Uterus (tissue), 3 donors: ENCODE measurements at regions not wholly inside any gene's neighbourhood (a gene's known extent, or its start where the extent isn't known, plus 50 kb on each side); places are given as distances from the start of the nearest gene placed in this dataset.

ENCODE experiments used
- DNase-seq, 2 donors: peaks; one replicate each; pipeline ENCODE4 v3.0.0-alpha.2; 2019 to 2020
- H3K27ac ChIP-seq, 2 donors: fragments of 200-600 bp; sonication (generic); 1 replicate in 1 of 2; 2 replicates in 1 of 2; pipeline ENCODE4 v1.5.1; 2016 to 2018
- H3K27me3 ChIP-seq, 2 donors: fragments of 200-600 bp; sonication (generic); one replicate each; pipeline ENCODE4 v1.5.1; 2018 to 2019; ENCODE audit warnings: control low read depth in 1 of 2
- H3K36me3 ChIP-seq, 2 donors: fragments of 200-600 bp; sonication (generic); one replicate each; pipeline ENCODE4 v1.5.1; 2019; ENCODE audit warnings: control low read depth in 1 of 2
- H3K4me1 ChIP-seq, 2 donors: fragments of 200-600 bp; sonication (generic); one replicate each; pipeline ENCODE4 v1.5.1; 2018 to 2019; ENCODE audit warnings: control low read depth in 1 of 2
- H3K4me3 ChIP-seq, 2 donors: fragments of 200-600 bp; sonication (generic); 1 replicate in 1 of 2; 2 replicates in 1 of 2; pipeline ENCODE4 v1.5.1; 2018 to 2019; ENCODE audit warnings: mild to moderate bottlenecking in 1 of 2
- H3K9me3 ChIP-seq, 2 donors: fragments of 200-600 bp; sonication (generic); one replicate each; pipeline ENCODE4 v1.5.1; 2019; ENCODE audit warnings: control low read depth in 1 of 2
- POLR2A ChIP-seq, 2 donors: fragments of 450-650 bp; IDR thresholded peaks; one replicate each; pipeline ENCODE4 v1.6.1; 2016; ENCODE audit warnings: antibody characterized with exemption in 2 of 2, mild to moderate bottlenecking in 1 of 2, moderate library complexity in 1 of 2
- intact Hi-C: fragments of 100-400 bp; cut with DNase I; formaldehyde crosslinking; loops from one replicate; pipeline ENCODE4 v1.15.1; 2023; ENCODE audit warnings: low total_unique reads
- TF ChIP-seq, protein P1 (sequence below), 4 experiments: fragments of 200-600 bp in 2 of 4; fragments of 450-650 bp in 2 of 4; sonication (generic) in 2 of 4; IDR thresholded peaks; one replicate each; pipeline ENCODE4 v1.5.1; 2016 to 2019; ENCODE audit warnings: antibody characterized with exemption in 4 of 4, mild to moderate bottlenecking in 2 of 4, moderate library complexity in 1 of 4
- donor health status: DM: yes; HTN: yes; CAD: no.

DNA sequence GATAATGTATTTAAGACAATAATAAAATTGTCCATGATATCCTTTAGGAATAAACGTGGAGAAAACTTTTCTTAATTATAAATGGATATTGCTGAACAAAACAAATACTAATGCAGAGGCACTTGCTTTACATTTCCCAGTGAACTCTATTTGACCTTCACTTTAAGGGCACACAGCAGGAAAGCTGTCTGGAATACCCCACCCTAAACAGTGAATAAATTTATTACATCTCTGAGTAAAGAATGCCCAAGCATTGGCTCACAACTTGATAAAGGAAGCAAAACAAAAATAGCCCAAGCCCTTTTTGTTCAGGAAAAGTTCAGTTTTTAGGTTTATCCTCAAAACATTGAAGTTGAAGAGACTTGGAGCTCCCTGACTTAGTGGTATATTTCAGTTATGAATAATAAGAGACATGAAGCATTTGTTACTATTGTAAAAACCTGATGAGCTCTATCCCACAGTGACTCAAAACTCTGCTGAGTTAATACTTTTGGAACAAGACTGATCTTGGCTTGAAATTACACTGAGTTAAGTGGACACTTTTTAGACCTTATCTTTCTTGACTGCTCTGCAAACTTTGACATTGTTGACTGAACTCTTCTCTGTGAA lies 353.9 kb downstream of the BCKDHB start:
- H3K27me3 ChIP-seq = no peaks in the 10 kb centered on the region
- DNase-seq = no peak
- H3K4me3 ChIP-seq = no peak overlapping the region
- TF ChIP-seq POLR2A (IDR thresholded peaks at IDR 0.05) = no peak
- TF ChIP-seq, protein P1, sequence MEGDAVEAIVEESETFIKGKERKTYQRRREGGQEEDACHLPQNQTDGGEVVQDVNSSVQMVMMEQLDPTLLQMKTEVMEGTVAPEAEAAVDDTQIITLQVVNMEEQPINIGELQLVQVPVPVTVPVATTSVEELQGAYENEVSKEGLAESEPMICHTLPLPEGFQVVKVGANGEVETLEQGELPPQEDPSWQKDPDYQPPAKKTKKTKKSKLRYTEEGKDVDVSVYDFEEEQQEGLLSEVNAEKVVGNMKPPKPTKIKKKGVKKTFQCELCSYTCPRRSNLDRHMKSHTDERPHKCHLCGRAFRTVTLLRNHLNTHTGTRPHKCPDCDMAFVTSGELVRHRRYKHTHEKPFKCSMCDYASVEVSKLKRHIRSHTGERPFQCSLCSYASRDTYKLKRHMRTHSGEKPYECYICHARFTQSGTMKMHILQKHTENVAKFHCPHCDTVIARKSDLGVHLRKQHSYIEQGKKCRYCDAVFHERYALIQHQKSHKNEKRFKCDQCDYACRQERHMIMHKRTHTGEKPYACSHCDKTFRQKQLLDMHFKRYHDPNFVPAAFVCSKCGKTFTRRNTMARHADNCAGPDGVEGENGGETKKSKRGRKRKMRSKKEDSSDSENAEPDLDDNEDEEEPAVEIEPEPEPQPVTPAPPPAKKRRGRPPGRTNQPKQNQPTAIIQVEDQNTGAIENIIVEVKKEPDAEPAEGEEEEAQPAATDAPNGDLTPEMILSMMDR (IDR thresholded peaks at IDR 0.05) = no peak
- no peak overlapping the region for H3K27ac ChIP-seq
- H3K9me3 ChIP-seq = no peaks in the 10 kb centered on the region
- intact Hi-C loops = no loop called here
- H3K4me1 ChIP-seq = no peaks in the 10 kb centered on the region
- no peaks in the 10 kb centered on the region for H3K36me3 ChIP-seq

DNA sequence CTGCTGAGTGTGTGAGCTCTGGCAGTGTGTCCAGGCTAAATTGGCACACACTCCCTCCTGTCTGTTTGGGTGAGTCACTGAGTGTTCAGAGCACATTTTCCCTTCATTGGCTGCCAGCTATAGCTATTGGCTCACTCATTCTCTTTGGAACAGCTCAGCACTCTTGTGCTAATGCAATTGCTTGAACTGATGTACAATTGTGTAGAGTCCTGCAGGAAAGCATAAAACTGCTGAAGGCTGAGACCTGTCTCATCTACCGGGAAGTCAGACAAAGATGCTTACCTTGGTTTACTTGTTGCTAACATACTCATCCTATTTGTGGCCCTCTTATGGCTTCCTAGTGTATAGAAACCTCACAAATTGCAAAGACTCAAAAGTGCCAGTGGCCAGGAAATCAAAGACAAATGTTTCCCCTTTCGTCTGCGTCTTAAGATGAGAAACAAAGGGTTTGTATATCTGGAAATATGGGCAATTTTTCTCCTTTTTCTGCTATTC lies 351.0 kb downstream of the BCKDHB start:
- intact Hi-C loops = no loop called here
- no peak overlapping the region for H3K27ac ChIP-seq
- no peaks in the 10 kb centered on the region for H3K36me3 ChIP-seq
- peak; percentile 54 to 73 for DNase-seq
- H3K4me3 ChIP-seq = no peak overlapping the region
- no peaks in the 10 kb centered on the region for H3K9me3 ChIP-seq
- no peaks in the 10 kb centered on the region for H3K27me3 ChIP-seq
- TF ChIP-seq POLR2A (IDR thresholded peaks at IDR 0.05) = no peak
- TF ChIP-seq, protein P1 (IDR thresholded peaks at IDR 0.05) = no peak
- no peaks in the 10 kb centered on the region for H3K4me1 ChIP-seq

DNA sequence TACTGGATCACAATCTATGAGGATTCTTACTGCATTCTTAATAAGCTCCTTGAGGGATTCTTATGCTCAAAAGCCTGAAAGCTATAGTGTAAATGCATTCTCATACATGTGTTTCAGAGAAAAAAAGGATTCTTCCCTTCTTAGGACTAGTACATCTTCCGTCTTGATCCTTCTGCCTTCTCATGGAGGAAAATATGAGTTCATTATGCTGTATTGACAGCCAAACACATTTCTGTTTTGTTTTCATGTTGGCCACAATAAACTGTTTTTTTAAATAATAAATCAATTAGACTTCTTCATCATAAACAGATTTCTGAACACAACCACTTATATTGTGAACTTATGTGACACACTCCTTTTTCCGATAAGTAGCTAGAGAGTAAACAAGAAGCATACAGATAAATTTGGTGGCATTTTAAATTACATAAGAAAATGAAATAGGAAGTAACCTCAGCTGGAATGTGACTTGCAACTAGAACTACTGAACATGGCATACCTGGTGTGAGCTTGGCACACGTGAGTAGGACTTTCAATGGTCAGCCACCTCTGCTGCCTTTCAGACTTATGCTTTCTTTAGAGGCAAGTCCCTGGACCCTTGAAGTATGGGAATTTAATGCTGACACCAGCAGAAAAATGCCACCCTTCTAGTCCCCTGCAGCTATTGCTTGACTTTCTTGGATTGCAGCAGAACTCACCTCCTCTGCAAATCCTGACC lies 350.4 kb downstream of the BCKDHB start:
- Histone ChIP-seq H3K4me1 (no peaks in the 10 kb centered on the region), H3K36me3 (no peaks in the 10 kb centered on the region), H3K4me3 (no peak overlapping the region), H3K27me3 (no peaks in the 10 kb centered on the region), H3K9me3 (no peaks in the 10 kb centered on the region), H3K27ac (no peak overlapping the region)
- intact Hi-C loops = no loop called here
- TF ChIP-seq, protein P1 (IDR thresholded peaks at IDR 0.05) = no peak
- no peak for TF ChIP-seq POLR2A (IDR thresholded peaks at IDR 0.05)
- no peak for DNase-seq

DNA sequence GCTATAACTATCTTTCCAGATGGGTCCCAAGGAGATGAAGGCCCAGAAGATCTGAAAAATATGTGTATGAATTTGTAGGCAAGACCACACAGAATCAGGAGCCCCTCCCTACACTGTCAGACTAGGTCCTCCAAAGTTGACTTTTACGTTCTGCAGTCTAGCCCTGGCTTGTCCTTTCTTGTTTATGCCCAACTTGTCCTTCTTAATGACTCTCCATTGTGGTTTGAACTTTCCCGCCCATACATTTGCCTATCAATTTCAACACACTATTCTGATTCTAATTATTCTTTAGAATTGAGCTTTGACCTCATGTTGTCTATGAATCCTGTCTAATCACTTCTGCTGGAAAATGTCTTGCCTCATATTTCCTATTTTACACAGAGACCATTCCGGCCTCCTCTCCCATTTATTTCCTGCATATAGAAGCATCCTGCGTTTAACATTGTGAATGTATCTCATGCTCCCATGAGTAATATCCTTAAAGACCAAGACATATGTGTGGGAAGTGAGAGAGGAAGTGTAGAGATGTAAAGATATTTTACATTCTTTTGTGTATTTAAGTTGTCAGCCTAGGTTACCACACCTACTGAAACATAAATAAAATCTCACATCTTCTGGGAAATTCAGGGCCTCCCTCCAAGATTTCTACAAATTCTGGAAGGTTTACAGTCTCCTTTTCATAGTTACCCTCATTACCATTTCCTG lies 348.3 kb downstream of the BCKDHB start:
- H3K9me3 ChIP-seq = no peaks in the 10 kb centered on the region
- H3K4me1 ChIP-seq = no peaks in the 10 kb centered on the region
- intact Hi-C loops = no loop called here
- DNase-seq = no peak
- H3K36me3 ChIP-seq = no peaks in the 10 kb centered on the region
- TF ChIP-seq POLR2A (IDR thresholded peaks at IDR 0.05) = no peak
- TF ChIP-seq, protein P1 (IDR thresholded peaks at IDR 0.05) = no peak
- H3K27ac ChIP-seq = no peak overlapping the region
- no peaks in the 10 kb centered on the region for H3K27me3 ChIP-seq
- H3K4me3 ChIP-seq = no peak overlapping the region

DNA sequence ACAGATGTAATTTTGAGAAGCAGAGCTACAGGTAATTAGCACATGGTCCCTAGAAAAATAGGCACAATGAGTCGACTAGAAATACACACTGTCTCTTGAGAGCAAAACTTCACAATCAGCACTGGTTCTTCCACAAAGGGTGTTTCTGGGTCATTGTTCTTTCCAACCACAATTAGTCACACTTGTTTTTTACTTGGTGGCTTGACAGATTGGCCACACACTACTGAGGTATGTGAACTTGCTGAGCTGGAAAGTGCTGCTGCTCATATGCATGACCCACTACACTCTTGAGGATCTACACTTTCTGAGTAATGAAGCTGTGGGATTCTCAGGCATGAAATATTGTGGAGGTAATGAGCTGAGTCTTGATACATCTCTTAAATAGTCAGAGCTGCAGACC lies 347.7 kb downstream of the BCKDHB start:
- intact Hi-C loops = no loop called here

More for the DNA sequence above, 347.7 kb downstream of the BCKDHB start:
- no peak overlapping the region for H3K4me3 ChIP-seq
- H3K27me3 ChIP-seq = no peaks in the 10 kb centered on the region
- TF ChIP-seq POLR2A (IDR thresholded peaks at IDR 0.05) = no peak
- TF ChIP-seq, protein P1 (IDR thresholded peaks at IDR 0.05) = no peak
- no peaks in the 10 kb centered on the region for H3K36me3 ChIP-seq
- H3K27ac ChIP-seq = no peak overlapping the region
- H3K4me1 ChIP-seq = no peaks in the 10 kb centered on the region
- DNase-seq = no peak
- no peaks in the 10 kb centered on the region for H3K9me3 ChIP-seq
